GM12801 (cell line): ENCODE measurements at regions not wholly inside any gene's neighbourhood (a gene's known extent, or its start where the extent isn't known, plus 50 kb on each side); places are given as distances from the start of the nearest gene placed in this dataset.

Source experiments
- CTCF ChIP-seq: IDR thresholded peaks from one replicate; pipeline ENCODE4 v1.5.1; 2011; ENCODE audit warnings: control low read depth; ENCODE audit not compliant: insufficient read length; ENCODE audit errors: extremely low read depth

- TF ChIP-seq CTCF: no peak
Observed at GRCh38 chr1:181364801-181365200, 118.5 kb upstream of the CACNA1E start.

DNA sequence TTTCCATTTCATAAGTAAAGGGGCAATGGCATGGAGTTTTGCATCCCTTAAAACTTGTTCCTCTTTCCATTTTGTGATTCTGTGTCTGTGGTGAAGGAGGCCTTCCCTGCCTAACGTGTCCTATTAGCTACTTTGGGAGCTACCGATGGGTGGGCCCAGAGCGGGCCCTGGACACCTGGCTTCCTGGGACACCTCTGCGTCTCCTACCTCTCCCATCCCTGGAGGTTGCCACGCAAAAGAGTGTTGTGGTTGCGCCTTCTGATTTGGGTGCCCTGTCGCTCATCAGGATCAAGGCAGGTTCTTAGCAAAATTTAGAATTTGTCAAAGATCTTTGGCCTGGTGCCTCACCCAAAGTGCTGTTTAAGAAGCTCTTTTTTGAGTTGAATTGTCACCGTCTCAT is 116.4 kb upstream of the CACNA1E start:
- TF ChIP-seq CTCF: no peak

GRCh38 chr1:181369416-181369815 is 113.9 kb upstream of the CACNA1E start:
- no peak for TF ChIP-seq CTCF

DNA sequence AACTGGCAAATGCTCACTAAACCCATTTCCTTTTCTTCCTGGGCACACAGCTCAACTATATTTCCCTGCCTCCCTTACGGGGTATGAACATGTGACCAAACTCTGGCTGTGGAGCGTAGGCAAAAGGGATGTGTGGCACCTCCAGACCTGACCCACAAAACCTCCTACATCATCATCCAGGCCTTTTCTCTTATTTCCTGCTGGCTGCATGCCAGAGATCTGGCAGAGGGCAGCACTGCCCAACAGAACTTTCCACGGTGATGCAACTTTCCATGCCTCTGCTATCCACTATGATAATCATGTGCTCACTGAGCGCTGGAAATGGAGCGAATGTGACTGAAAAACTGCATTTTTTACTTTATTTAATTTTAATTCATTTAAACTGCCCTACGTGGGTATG is 99.6 kb upstream of the CACNA1E start:
- TF ChIP-seq CTCF: no peak

GRCh38 chr1:181386340-181386739 is 97.0 kb upstream of the CACNA1E start:
- no peak for TF ChIP-seq CTCF

DNA sequence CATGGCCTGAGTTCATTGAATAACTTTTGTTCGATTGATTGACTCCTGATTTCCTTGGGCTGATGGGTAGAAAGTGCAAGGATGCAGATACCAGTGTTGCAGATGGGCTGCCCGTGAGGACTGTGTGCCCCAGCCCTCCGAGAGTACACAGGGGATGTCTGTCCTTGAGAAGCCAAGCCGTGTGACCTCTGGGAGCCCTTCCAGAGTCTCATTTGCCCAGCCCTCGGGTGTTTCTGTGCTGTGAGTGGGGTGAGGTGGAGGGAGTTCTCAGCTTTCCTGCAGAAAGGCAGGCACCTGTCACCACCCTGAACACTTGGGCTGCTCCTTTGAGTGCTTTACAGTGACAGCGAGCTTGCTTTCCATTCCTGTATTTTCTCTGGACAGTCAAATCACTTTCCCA is 96.4 kb upstream of the CACNA1E start:
- no peak for TF ChIP-seq CTCF

DNA sequence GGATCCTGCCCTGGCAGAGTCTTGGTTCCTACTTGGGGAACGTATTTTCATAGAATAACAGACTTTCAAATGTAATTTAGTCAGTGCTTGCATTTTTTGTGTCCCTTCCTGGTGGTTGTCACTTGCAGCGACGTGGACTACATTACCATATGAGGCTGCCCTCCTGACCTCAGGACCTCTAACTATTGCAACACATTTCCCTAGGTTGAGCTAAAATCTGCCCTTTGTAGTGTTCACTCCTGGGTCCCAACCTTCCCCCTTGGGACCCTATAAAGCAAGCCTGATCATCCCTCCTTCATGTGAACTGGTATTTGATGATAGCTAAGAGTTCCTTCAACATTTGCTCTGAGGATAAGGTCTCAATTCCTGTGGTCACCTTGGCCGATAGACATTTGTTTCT is 95.6 kb upstream of the CACNA1E start:
- TF ChIP-seq CTCF: no peak
